ENCODE measurements at regions not wholly inside any gene's neighbourhood (a gene's known extent, or its start where the extent isn't known, plus 50 kb on each side); places are given as distances from the start of the nearest gene placed in this dataset.

GRCh38 chr12:38424436-38424835, 107.9 kb downstream of the ALG10B start:
- no peak for TF ChIP-seq CHD7 (IDR thresholded peaks at IDR 0.05; ENCODE audit: low read depth, low read length)
- no peak for TF ChIP-seq ZFX (CRISPR knock-in tag; IDR thresholded peaks at IDR 0.05)
- TF ChIP-seq BMI1 (IDR thresholded peaks at IDR 0.05; ENCODE audit: low read length), result no peak
- TF ChIP-seq CTCF (IDR thresholded peaks at IDR 0.05 in 2 of 3, conservative IDR thresholded peaks at IDR 0.05 in 1 of 3; ENCODE audit: insufficient read depth in 2 of 3, low read depth in 1 of 3, low read length in 3 of 3), result no peak
- no peak for TF ChIP-seq EP300 (IDR thresholded peaks at IDR 0.05; ENCODE audit: low read length)
- TF ChIP-seq SMARCA5 (IDR thresholded peaks at IDR 0.05), result no peak
- TF ChIP-seq POLR2AphosphoS5 (IDR thresholded peaks at IDR 0.05; ENCODE audit: control insufficient read depth, insufficient read depth, low read depth, low read length), result no peak
- no peak for TF ChIP-seq ZNF263 (CRISPR knock-in tag; IDR thresholded peaks at IDR 0.05; ENCODE audit: borderline replicate concordance)
- TF ChIP-seq C11orf30 (IDR thresholded peaks at IDR 0.05; ENCODE audit: low read depth), result no peak
- no peak for TF ChIP-seq HNRNPL (IDR thresholded peaks at IDR 0.05; ENCODE audit: low read depth, low read length)
- no peak for TF ChIP-seq ZBTB7A (IDR thresholded peaks at IDR 0.05; ENCODE audit: borderline replicate concordance, control insufficient read depth, low read depth, low read length)
